ENCODE measurements at regions not wholly inside any gene's neighbourhood (a gene's known extent, or its start where the extent isn't known, plus 50 kb on each side); places are given as distances from the start of the nearest gene placed in this dataset.

GRCh38 chr10:3723766-3724165 is 61.2 kb downstream of the KLF6 start:
- no peak for DNase-seq

GRCh38 chr10:3720228-3721019 is 64.6 kb downstream of the KLF6 start:
- DNase-seq: no peak

GRCh38 chr10:3719024-3719843 is 65.8 kb downstream of the KLF6 start:
- no peak for DNase-seq

GRCh38 chr10:3716093-3716492 is 68.9 kb downstream of the KLF6 start:
- DNase-seq: no peak

- no peak for DNase-seq
Measured at GRCh38 chr10:3714967-3715366, 70.0 kb downstream of the KLF6 start.

GRCh38 chr10:3714531-3714930 is 70.5 kb downstream of the KLF6 start:
- DNase-seq: no peak

GRCh38 chr10:3712707-3713106 is 72.3 kb downstream of the KLF6 start:
- no peak for DNase-seq

- no peak for DNase-seq
Measured at GRCh38 chr10:3711918-3712317, 73.1 kb downstream of the KLF6 start.

- no peak for DNase-seq
Measured at GRCh38 chr10:3710764-3711163, 74.2 kb downstream of the KLF6 start.

GRCh38 chr10:3709456-3710060 is 75.5 kb downstream of the KLF6 start:
- DNase-seq: no peak

- no peak for DNase-seq
Measured at GRCh38 chr10:3708852-3709251, 76.2 kb downstream of the KLF6 start.

GRCh38 chr10:3704565-3705325 is 80.3 kb downstream of the KLF6 start:
- no peak for DNase-seq

GRCh38 chr10:3702569-3702968 is 82.4 kb downstream of the KLF6 start:
- peak; percentile 17 for DNase-seq

GRCh38 chr10:3702056-3702546 is 82.9 kb downstream of the KLF6 start:
- DNase-seq: no peak

GRCh38 chr10:3701491-3701890 is 83.5 kb downstream of the KLF6 start:
- no peak for DNase-seq

GRCh38 chr10:3700531-3701076 is 84.4 kb downstream of the KLF6 start:
- DNase-seq: no peak

GRCh38 chr10:3699916-3700315 is 85.1 kb downstream of the KLF6 start:
- DNase-seq: no peak

- no peak for DNase-seq
Measured at GRCh38 chr10:3698312-3698711, 86.7 kb downstream of the KLF6 start.

- no peak for DNase-seq
Measured at GRCh38 chr10:3693698-3694080, 91.3 kb downstream of the KLF6 start.

- DNase-seq: no peak
Measured at GRCh38 chr10:3693022-3693697, 91.8 kb downstream of the KLF6 start.

- no peak for DNase-seq
Measured at GRCh38 chr10:3692387-3692999, 92.5 kb downstream of the KLF6 start.

- no peak for DNase-seq
Measured at GRCh38 chr10:3691482-3691881, 93.5 kb downstream of the KLF6 start.
